ENCODE measurements at regions not wholly inside any gene's neighbourhood (a gene's known extent, or its start where the extent isn't known, plus 50 kb on each side); places are given as distances from the start of the nearest gene placed in this dataset.
A peak's percentile ranks its signal among the peaks of the same experiment; 100 is the strongest.

DNA sequence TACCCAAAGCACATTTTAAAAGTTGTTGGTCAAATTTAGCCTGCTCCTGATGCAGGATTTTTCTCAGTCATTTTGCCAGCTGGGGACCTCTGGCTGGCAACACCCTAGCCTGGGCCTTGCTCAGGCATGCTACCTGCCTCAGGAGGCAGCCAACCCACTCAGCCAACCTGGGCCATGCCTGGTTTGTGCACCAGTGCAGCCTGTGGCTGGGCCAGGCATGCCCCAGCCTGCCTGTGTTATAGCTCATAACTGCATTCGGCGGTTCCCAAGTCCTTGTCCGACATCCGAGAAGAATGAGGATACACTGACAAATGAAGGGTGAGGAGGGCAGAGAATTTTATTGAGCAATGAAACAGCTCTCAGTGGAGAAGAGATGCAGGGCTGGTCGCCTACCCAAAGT lies 608.0 kb downstream of the SUCLG1 start:
- DNase-seq (ENCODE audit: low spot score), result no peak
- Mint-ChIP-seq H3K27ac (ENCODE audit: unreplicated experiment) (no peak overlapping the region), H3K36me3 (ENCODE audit: low read depth) (no peaks in the 10 kb centered on the region), H3K4me3 (ENCODE audit: unreplicated experiment) (no peak overlapping the region), H3K4me1 (ENCODE audit: low read depth) (no peaks in the 10 kb centered on the region), H3K27me3 (ENCODE audit: low read depth) (no peaks in the 10 kb centered on the region), H3K9me3 (ENCODE audit: low read depth) (peaks cover 6% of the 10 kb centered on the region)
- TF ChIP-seq, protein P1, sequence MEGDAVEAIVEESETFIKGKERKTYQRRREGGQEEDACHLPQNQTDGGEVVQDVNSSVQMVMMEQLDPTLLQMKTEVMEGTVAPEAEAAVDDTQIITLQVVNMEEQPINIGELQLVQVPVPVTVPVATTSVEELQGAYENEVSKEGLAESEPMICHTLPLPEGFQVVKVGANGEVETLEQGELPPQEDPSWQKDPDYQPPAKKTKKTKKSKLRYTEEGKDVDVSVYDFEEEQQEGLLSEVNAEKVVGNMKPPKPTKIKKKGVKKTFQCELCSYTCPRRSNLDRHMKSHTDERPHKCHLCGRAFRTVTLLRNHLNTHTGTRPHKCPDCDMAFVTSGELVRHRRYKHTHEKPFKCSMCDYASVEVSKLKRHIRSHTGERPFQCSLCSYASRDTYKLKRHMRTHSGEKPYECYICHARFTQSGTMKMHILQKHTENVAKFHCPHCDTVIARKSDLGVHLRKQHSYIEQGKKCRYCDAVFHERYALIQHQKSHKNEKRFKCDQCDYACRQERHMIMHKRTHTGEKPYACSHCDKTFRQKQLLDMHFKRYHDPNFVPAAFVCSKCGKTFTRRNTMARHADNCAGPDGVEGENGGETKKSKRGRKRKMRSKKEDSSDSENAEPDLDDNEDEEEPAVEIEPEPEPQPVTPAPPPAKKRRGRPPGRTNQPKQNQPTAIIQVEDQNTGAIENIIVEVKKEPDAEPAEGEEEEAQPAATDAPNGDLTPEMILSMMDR (IDR thresholded peaks at IDR 0.05), result no peak

DNA sequence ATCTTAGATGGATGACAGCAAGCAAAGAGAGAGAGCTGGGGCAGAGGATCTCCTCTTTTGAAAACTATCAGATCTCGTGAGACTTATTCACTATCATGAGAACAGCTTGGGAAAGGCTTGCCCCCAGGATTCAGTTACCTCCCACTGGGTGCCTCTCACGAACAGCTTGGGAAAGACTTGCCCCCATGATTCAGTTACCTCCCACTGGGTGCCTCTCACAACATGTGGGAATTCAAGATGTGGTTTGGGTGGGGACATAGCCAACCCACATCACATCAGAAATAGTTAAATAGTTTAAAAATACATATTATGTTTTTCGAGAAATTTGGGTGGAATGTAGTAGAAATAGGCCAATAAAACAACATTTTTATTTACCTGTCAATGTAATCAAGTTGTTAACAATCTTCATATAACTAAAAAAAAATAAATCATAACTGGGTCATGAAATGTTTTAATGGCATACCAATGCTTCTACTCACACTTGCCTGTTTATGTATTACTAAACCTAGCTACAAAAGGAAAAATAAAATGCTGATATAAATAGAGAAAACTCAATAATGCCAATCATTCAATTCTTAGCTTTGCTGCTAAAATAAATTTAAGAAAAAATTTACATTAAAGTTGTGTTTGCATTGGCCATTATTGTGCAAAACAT lies 608.9 kb downstream of the SUCLG1 start:
- Mint-ChIP-seq H3K27ac (ENCODE audit: unreplicated experiment) (peak overlapping the region; percentile 45), H3K36me3 (ENCODE audit: low read depth) (no peaks in the 10 kb centered on the region), H3K4me3 (ENCODE audit: unreplicated experiment) (no peak overlapping the region), H3K9me3 (ENCODE audit: low read depth) (peaks cover 6% of the 10 kb centered on the region), H3K4me1 (ENCODE audit: low read depth) (no peaks in the 10 kb centered on the region), H3K27me3 (ENCODE audit: low read depth) (no peaks in the 10 kb centered on the region)
- TF ChIP-seq, protein P1 (IDR thresholded peaks at IDR 0.05), result no peak
- DNase-seq (ENCODE audit: low spot score), result no peak

DNA sequence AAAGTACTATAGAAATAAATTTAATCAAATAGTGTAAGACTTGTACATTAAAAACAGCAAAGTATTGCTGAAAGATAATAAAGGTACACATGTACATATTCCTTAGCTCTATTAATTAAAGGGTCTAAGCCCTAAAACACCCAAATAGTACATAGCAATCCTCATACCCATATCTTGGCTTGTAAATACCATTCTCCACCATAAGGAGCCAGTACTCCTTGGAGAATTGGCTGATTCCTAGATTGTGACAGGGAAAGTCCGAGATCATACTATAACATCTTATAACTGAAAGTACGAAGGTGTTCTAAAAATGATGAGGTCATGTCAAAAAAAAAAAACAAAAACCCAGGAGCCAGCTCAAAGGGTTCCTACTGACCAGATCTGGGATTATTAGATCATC lies 614.6 kb downstream of the SUCLG1 start:
- no peaks in the 10 kb centered on the region for H3K4me1 Mint-ChIP-seq (ENCODE audit: low read depth)
- no peak for DNase-seq (ENCODE audit: low spot score)
- H3K27me3 Mint-ChIP-seq (ENCODE audit: low read depth), result no peaks in the 10 kb centered on the region
- TF ChIP-seq, protein P1 (IDR thresholded peaks at IDR 0.05), result no peak
- no peak overlapping the region for H3K27ac Mint-ChIP-seq (ENCODE audit: unreplicated experiment)
- no peak overlapping the region for H3K4me3 Mint-ChIP-seq (ENCODE audit: unreplicated experiment)
- peaks cover 6% of the 10 kb centered on the region for H3K9me3 Mint-ChIP-seq (ENCODE audit: low read depth)
- no peaks in the 10 kb centered on the region for H3K36me3 Mint-ChIP-seq (ENCODE audit: low read depth)

DNA sequence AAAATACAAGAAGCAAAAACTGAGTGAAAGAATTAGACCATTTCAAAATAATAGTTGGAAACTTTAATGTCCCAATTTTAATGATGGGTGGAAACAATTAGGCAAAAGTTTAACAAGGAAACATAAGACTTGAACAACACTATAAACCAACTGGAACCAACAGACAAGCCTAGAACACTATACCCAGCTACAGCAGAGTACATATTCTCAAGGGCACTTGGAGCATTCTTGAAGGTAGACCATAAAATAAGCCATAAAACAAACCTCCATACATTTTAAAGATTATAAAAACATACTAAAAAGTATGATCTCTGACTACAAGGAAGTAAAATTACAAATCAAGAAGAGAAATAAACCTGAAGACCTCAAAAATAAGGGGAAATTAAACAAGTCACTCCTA lies 616.7 kb downstream of the SUCLG1 start:
- H3K4me1 Mint-ChIP-seq (ENCODE audit: low read depth), result no peaks in the 10 kb centered on the region
- no peaks in the 10 kb centered on the region for H3K36me3 Mint-ChIP-seq (ENCODE audit: low read depth)
- no peak overlapping the region for H3K4me3 Mint-ChIP-seq (ENCODE audit: unreplicated experiment)
- DNase-seq (ENCODE audit: low spot score), result no peak
- TF ChIP-seq, protein P1 (IDR thresholded peaks at IDR 0.05), result no peak
- no peaks in the 10 kb centered on the region for H3K9me3 Mint-ChIP-seq (ENCODE audit: low read depth)
- H3K27ac Mint-ChIP-seq (ENCODE audit: unreplicated experiment), result no peak overlapping the region
- no peaks in the 10 kb centered on the region for H3K27me3 Mint-ChIP-seq (ENCODE audit: low read depth)

DNA sequence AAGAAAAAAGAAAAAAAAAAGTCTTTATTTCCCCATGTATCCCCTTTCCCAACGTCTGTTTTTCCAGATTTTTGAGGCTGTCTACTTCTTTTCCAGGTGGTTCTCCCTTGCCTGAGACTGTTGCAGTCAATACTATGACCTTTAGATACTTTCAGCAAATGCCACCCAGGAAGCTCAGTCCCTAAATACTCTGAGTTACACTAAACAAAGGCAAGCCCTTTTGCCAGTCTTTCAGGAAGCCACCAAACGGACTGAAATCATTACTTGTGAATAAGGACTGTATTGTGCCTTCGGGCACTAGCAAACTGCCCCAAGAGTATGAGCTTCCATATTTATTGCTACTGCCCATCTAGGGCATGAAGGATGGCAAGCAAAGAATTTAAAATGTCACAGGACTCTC lies 621.3 kb downstream of the SUCLG1 start:
- H3K36me3 Mint-ChIP-seq (ENCODE audit: low read depth), result no peaks in the 10 kb centered on the region
- TF ChIP-seq, protein P1 (IDR thresholded peaks at IDR 0.05), result no peak
- no peaks in the 10 kb centered on the region for H3K9me3 Mint-ChIP-seq (ENCODE audit: low read depth)
- H3K4me3 Mint-ChIP-seq (ENCODE audit: unreplicated experiment), result no peak overlapping the region
- H3K4me1 Mint-ChIP-seq (ENCODE audit: low read depth), result no peaks in the 10 kb centered on the region
- H3K27ac Mint-ChIP-seq (ENCODE audit: unreplicated experiment), result no peak overlapping the region
- no peaks in the 10 kb centered on the region for H3K27me3 Mint-ChIP-seq (ENCODE audit: low read depth)
- no peak for DNase-seq (ENCODE audit: low spot score)

All from chondrocyte (in vitro differentiated cells).